ENCODE measurements at regions not wholly inside any gene's neighbourhood (a gene's known extent, or its start where the extent isn't known, plus 50 kb on each side); places are given as distances from the start of the nearest gene placed in this dataset.

DNA sequence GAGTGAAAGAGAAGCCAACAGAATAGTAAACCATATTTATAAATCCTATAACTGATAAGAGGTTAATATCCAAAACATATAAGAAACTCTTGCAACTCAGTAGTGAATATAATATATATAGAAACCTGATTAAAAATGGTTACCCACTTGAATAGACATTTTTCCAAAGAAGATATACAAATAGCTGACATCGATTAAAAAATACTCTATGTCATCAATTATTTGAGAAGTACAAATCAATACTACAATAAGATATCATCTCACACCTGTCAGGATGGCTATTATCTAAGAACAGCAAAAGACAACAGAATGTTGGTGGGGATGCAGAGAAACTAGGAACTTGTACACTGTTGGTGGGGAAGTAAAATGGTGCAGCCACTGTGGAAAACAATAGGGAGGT, 254.4 kb downstream of the PPARGC1A start:
- no peak for DNase-seq (ENCODE audit: extremely low read depth in 1 of 4, low spot score in 3 of 4)
- Histone ChIP-seq H3K79me2 (ENCODE audit: control insufficient read depth, insufficient read depth, low read length) (no peaks in the 10 kb centered on the region), H3K4me1 (replicated peaks in 1 of 2; ENCODE audit: control insufficient read depth in 2 of 2, insufficient read depth in 2 of 2, low read length in 2 of 2) (no peaks in the 10 kb centered on the region), H3K4me2 (ENCODE audit: insufficient read depth, low read length) (no peak overlapping the region), H3K27ac (ENCODE audit: extremely low read depth, low read depth, low read length) (no peak overlapping the region), H4K20me1 (replicated peaks; ENCODE audit: control insufficient read depth, insufficient read depth, low read length) (no peaks in the 10 kb centered on the region), H3K27me3 (ENCODE audit: control insufficient read depth in 2 of 2, insufficient read depth in 2 of 2, low read length in 2 of 2) (no peaks in the 10 kb centered on the region), H2AFZ (ENCODE audit: low read depth, low read length) (no peak overlapping the region), H3K9ac (ENCODE audit: insufficient read depth in 1 of 2, low read depth in 2 of 2, low read length in 2 of 2) (no peak overlapping the region), H3K9me1 (ENCODE audit: control insufficient read depth, insufficient read depth, low read length) (no peaks in the 10 kb centered on the region), H3K36me3 (ENCODE audit: control insufficient read depth, insufficient read depth, low read length) (no peaks in the 10 kb centered on the region), H3K4me3 (no peak overlapping the region), H3K9me3 (replicated peaks; ENCODE audit: control insufficient read depth, insufficient read depth, low read depth, low read length) (no peaks in the 10 kb centered on the region)
- no TSS peak for BruUV-seq (replicated peaks)
- in situ Hi-C loops (cut with MboI) (no loop called here), intact Hi-C loops (cut with micrococcal nuclease) (no loop called here)
- ChIA-PET POLR2A (no interaction called here), CTCF (ENCODE audit: low intra/inter-chr PET ratio) (no interaction called here)
- FAIRE-seq, result no peak
- no peak for TF ChIP-seq EHMT2 (IDR thresholded peaks at IDR 0.05)
- TF ChIP-seq, protein P1, sequence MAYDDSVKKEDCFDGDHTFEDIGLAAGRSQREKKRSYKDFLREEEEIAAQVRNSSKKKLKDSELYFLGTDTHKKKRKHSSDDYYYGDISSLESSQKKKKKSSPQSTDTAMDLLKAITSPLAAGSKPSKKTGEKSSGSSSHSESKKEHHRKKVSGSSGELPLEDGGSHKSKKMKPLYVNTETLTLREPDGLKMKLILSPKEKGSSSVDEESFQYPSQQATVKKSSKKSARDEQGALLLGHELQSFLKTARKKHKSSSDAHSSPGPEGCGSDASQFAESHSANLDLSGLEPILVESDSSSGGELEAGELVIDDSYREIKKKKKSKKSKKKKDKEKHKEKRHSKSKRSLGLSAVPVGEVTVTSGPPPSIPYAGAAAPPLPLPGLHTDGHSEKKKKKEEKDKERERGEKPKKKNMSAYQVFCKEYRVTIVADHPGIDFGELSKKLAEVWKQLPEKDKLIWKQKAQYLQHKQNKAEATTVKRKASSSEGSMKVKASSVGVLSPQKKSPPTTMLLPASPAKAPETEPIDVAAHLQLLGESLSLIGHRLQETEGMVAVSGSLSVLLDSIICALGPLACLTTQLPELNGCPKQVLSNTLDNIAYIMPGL (CRISPR knock-in tag; IDR thresholded peaks at IDR 0.05), result no peak
- TF ChIP-seq, protein P2, sequence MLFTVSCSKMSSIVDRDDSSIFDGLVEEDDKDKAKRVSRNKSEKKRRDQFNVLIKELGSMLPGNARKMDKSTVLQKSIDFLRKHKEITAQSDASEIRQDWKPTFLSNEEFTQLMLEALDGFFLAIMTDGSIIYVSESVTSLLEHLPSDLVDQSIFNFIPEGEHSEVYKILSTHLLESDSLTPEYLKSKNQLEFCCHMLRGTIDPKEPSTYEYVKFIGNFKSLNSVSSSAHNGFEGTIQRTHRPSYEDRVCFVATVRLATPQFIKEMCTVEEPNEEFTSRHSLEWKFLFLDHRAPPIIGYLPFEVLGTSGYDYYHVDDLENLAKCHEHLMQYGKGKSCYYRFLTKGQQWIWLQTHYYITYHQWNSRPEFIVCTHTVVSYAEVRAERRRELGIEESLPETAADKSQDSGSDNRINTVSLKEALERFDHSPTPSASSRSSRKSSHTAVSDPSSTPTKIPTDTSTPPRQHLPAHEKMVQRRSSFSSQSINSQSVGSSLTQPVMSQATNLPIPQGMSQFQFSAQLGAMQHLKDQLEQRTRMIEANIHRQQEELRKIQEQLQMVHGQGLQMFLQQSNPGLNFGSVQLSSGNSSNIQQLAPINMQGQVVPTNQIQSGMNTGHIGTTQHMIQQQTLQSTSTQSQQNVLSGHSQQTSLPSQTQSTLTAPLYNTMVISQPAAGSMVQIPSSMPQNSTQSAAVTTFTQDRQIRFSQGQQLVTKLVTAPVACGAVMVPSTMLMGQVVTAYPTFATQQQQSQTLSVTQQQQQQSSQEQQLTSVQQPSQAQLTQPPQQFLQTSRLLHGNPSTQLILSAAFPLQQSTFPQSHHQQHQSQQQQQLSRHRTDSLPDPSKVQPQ (CRISPR knock-in tag; IDR thresholded peaks at IDR 0.05; ENCODE audit: borderline replicate concordance), result no peak
- TF ChIP-seq ZC3H11A (IDR thresholded peaks at IDR 0.05; ENCODE audit: low read depth, low read length), result no peak
- no peak for TF ChIP-seq HDAC6 (IDR thresholded peaks at IDR 0.05; ENCODE audit: low read depth, low read length)
- TF ChIP-seq, protein P3, sequence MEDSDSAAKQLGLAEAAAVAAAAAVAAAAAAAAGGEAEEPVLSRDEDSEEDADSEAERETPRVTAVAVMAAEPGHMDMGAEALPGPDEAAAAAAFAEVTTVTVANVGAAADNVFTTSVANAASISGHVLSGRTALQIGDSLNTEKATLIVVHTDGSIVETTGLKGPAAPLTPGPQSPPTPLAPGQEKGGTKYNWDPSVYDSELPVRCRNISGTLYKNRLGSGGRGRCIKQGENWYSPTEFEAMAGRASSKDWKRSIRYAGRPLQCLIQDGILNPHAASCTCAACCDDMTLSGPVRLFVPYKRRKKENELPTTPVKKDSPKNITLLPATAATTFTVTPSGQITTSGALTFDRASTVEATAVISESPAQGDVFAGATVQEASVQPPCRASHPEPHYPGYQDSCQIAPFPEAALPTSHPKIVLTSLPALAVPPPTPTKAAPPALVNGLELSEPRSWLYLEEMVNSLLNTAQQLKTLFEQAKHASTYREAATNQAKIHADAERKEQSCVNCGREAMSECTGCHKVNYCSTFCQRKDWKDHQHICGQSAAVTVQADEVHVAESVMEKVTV (CRISPR knock-in tag; IDR thresholded peaks at IDR 0.05), result no peak
- no peak for TF ChIP-seq NFE2 (IDR thresholded peaks at IDR 0.05; ENCODE audit: low read depth)
- no peak for TF ChIP-seq TAF7 (tag; IDR thresholded peaks at IDR 0.05)
- TF ChIP-seq BCL6 (CRISPR knock-in tag; IDR thresholded peaks at IDR 0.05), result no peak
- TF ChIP-seq LARP7 (IDR thresholded peaks at IDR 0.05), result no peak
- no peak for TF ChIP-seq YBX1 (IDR thresholded peaks at IDR 0.05)
- no peak for TF ChIP-seq ZNF436 (CRISPR knock-in tag; IDR thresholded peaks at IDR 0.05)
- no peak for TF ChIP-seq ETV6 (IDR thresholded peaks at IDR 0.05; ENCODE audit: borderline replicate concordance in 1 of 2, low read depth in 2 of 2, low read length in 1 of 2)
- TF ChIP-seq ETV6 (CRISPR knock-in tag; IDR thresholded peaks at IDR 0.05; ENCODE audit: borderline replicate concordance), result no peak
- no peak for ATAC-seq
- WGBS (ENCODE audit: insufficient coverage, low coverage, missing lambda C conversion rate), result 0% methylated on average over 1 of the region's 1 CpG

Data from K562 (cell line).